Peyer's patch (tissue), 4 donors: ENCODE measurements at regions not wholly inside any gene's neighbourhood (a gene's known extent, or its start where the extent isn't known, plus 50 kb on each side); places are given as distances from the start of the nearest gene placed in this dataset.

Experiments
- DNase-seq, 3 donors: peaks; one replicate each; pipeline ENCODE4 v3.0.0-alpha.2; 2017 to 2019
- H3K27ac ChIP-seq, 4 donors: fragments of 200-600 bp; sonication (generic); one replicate each; pipeline ENCODE4 v1.5.1; 2016 to 2019
- H3K27me3 ChIP-seq, 2 donors: fragments of 200-600 bp; sonication (generic); one replicate each; pipeline ENCODE4 v1.5.1; 2019
- H3K36me3 ChIP-seq, 3 donors: fragments of 200-600 bp; sonication (generic); one replicate each; pipeline ENCODE4 v1.5.1; 2016 to 2019
- H3K4me1 ChIP-seq, 4 donors: fragments of 200-600 bp; sonication (generic); one replicate each; pipeline ENCODE4 v1.5.1; 2016 to 2019
- H3K4me3 ChIP-seq, 4 donors: fragments of 200-600 bp; sonication (generic); 1 replicate in 3 of 4; 2 replicates in 1 of 4; pipeline ENCODE4 v1.5.1; 2016 to 2019; ENCODE audit warnings: mild to moderate bottlenecking in 1 of 4
- H3K9me3 ChIP-seq, 4 donors: fragments of 200-600 bp; sonication (generic); one replicate each; pipeline ENCODE4 v1.5.1; 2016 to 2019; ENCODE audit warnings: mild to moderate bottlenecking in 1 of 4
- CTCF ChIP-seq, 6 experiments: fragments of 450-650 bp in 4 of 6; fragments of 200-600 bp in 2 of 6; sonication (generic) in 1 of 6; IDR thresholded peaks; one replicate each; pipeline ENCODE4 v1.5.1; 2017 to 2019; ENCODE audit warnings: antibody characterized with exemption in 6 of 6, mild to moderate bottlenecking in 3 of 6, moderate library complexity in 1 of 6
- POLR2A ChIP-seq, 2 donors: fragments of 450-650 bp; IDR thresholded peaks; one replicate each; pipeline ENCODE4 v1.5.1; 2017; ENCODE audit warnings: antibody characterized with exemption in 2 of 2, mild to moderate bottlenecking in 2 of 2, moderate library complexity in 2 of 2

GRCh38 chr3:111369958-111370357 is 172.0 kb upstream of the CD96 start:
- TF ChIP-seq POLR2A (IDR thresholded peaks at IDR 0.05) (no peak), CTCF (IDR thresholded peaks at IDR 0.05) (no peak)
- Histone ChIP-seq H3K27me3 (no peaks in the 10 kb centered on the region), H3K9me3 (peaks cover 0 to 4% (median 0%) of the 10 kb centered on the region in 4 donors), H3K36me3 (no peaks in the 10 kb centered on the region), H3K4me1 (no peaks in the 10 kb centered on the region), H3K4me3 (no peak overlapping the region), H3K27ac (no peak overlapping the region)
- no peak for DNase-seq

- DNase-seq: no peak
- Histone ChIP-seq H3K9me3 (peaks cover 0 to 4% (median 0%) of the 10 kb centered on the region in 4 donors), H3K4me3 (no peak overlapping the region), H3K4me1 (no peaks in the 10 kb centered on the region), H3K27me3 (no peaks in the 10 kb centered on the region), H3K27ac (no peak overlapping the region), H3K36me3 (no peaks in the 10 kb centered on the region)
- TF ChIP-seq CTCF (IDR thresholded peaks at IDR 0.05) (no peak), POLR2A (IDR thresholded peaks at IDR 0.05) (no peak)
These were observed 168.8 kb upstream of the CD96 start for GRCh38 chr3:111373239-111373638.

GRCh38 chr3:111373861-111374260 is 168.1 kb upstream of the CD96 start:
- no peak for TF ChIP-seq CTCF (IDR thresholded peaks at IDR 0.05)
- no peak for TF ChIP-seq POLR2A (IDR thresholded peaks at IDR 0.05)
- Histone ChIP-seq H3K4me1 (no peaks in the 10 kb centered on the region), H3K9me3 (peaks cover 0 to 4% (median 0%) of the 10 kb centered on the region in 4 donors), H3K27me3 (no peaks in the 10 kb centered on the region), H3K36me3 (no peaks in the 10 kb centered on the region), H3K27ac (no peak overlapping the region), H3K4me3 (no peak overlapping the region)
- DNase-seq: no peak

GRCh38 chr3:111385971-111386495 is 156.0 kb upstream of the CD96 start:
- Histone ChIP-seq H3K4me3 (no peak overlapping the region), H3K27me3 (no peaks in the 10 kb centered on the region), H3K36me3 (no peaks in the 10 kb centered on the region), H3K9me3 (no peaks in the 10 kb centered on the region), H3K4me1 (no peaks in the 10 kb centered on the region), H3K27ac (no peak overlapping the region)
- DNase-seq: no peak
- TF ChIP-seq POLR2A (IDR thresholded peaks at IDR 0.05): no peak
- TF ChIP-seq CTCF (IDR thresholded peaks at IDR 0.05): no peak

- H3K4me1 ChIP-seq: no peaks in the 10 kb centered on the region
- TF ChIP-seq CTCF (IDR thresholded peaks at IDR 0.05) (peak in 1 of 6 experiments; percentile 5), POLR2A (IDR thresholded peaks at IDR 0.05) (no peak)
- no peaks in the 10 kb centered on the region for H3K27me3 ChIP-seq
- no peaks in the 10 kb centered on the region for H3K9me3 ChIP-seq
- H3K36me3 ChIP-seq: no peaks in the 10 kb centered on the region
- no peak overlapping the region for H3K27ac ChIP-seq
- H3K4me3 ChIP-seq: no peak overlapping the region
- peak in 2 of 3 donors; percentile 20 to 57 for DNase-seq
These were observed 149.1 kb upstream of the CD96 start for GRCh38 chr3:111392894-111393398.

- H3K4me3 ChIP-seq: no peak overlapping the region
- no peaks in the 10 kb centered on the region for H3K36me3 ChIP-seq
- DNase-seq: no peak
- H3K4me1 ChIP-seq: no peaks in the 10 kb centered on the region
- no peaks in the 10 kb centered on the region for H3K27me3 ChIP-seq
- TF ChIP-seq POLR2A (IDR thresholded peaks at IDR 0.05): no peak
- no peak for TF ChIP-seq CTCF (IDR thresholded peaks at IDR 0.05)
- H3K27ac ChIP-seq: no peak overlapping the region
- H3K9me3 ChIP-seq: peaks cover 0 to 3% (median 0%) of the 10 kb centered on the region in 4 donors
These were observed 129.3 kb upstream of the CD96 start for GRCh38 chr3:111412656-111413055.
